A172 (cell line): ENCODE measurements at regions not wholly inside any gene's neighbourhood (a gene's known extent, or its start where the extent isn't known, plus 50 kb on each side); places are given as distances from the start of the nearest gene placed in this dataset.
"Not testable (repeated sequence)": the region's sequence is repeated elsewhere in the genome, so short reads cannot be mapped to it uniquely, and the experiment has no call there.

Experiments
- DNase-seq: peaks from one replicate; pipeline ENCODE4 v3.0.0-alpha.2; 2015; ENCODE audit warnings: low spot score

- DNase-seq, result no peak
These were observed 371.4 kb downstream of the KCNRG start for GRCh38 chr13:50386541-50387050.

DNA sequence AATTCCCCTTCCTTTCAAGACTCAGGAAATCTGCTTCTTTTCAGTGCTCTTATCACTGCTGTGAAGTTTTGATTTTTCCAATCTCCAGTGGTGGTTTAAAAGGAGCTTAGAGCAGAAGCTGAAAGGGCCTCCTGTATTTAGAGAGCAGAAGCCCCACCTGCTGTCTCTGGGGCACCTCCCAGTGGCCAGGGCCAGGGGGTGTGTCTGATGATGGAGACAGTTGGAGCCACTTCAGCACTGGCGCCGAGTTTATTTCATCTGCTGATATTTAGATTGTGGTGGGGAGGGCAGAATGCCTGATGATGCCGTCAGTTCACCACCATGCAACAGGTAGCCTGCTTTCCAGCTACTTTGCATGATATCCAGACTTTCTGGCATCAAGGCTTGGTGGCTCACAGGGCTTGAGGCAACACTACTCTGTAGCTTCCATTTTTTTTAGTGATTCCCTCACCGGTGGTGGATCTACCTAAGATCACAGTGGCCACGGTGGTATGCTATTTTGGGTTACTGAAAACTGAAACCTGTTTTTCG, 371.9 kb downstream of the KCNRG start:
- DNase-seq, result peak; percentile 56

DNA sequence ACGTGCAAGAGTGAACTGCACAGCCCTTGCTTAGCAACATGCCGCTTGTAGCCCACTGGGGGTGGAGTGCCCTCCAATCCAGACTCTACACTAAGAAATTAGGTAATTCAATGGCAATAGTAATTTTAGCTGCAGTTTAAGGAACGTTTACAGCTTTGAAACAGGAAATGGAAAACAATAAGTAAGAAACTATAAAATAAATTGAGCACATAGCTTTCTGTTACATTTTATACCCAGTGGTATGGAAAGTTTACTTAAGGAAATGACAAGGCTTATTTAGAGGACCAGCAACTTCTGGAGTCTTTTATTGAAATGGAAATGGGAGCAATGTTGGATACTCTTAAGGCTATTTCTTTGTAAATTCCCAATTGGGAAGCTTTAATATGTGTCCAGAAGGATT, 373.2 kb downstream of the KCNRG start:
- DNase-seq, result no peak

DNA sequence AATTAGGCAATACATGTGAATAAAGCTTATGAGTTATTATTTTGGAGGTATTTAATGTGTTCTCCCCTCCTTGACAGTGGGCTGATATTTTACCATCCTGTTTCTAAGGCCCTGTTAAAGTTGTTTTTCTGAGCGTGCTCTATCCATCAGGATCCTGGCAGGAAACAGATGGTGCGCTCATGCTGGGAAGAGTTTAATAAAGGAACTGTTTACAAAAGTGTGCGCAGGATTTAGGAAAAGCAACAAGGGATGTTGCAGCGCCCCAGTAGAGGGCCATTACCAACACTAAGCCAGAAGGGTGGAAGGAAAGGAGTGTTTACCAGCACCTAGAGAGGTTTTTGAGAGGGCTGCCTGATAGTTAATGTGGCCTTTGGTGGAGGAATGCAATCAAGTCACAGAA, 374.5 kb downstream of the KCNRG start:
- no peak for DNase-seq

DNA sequence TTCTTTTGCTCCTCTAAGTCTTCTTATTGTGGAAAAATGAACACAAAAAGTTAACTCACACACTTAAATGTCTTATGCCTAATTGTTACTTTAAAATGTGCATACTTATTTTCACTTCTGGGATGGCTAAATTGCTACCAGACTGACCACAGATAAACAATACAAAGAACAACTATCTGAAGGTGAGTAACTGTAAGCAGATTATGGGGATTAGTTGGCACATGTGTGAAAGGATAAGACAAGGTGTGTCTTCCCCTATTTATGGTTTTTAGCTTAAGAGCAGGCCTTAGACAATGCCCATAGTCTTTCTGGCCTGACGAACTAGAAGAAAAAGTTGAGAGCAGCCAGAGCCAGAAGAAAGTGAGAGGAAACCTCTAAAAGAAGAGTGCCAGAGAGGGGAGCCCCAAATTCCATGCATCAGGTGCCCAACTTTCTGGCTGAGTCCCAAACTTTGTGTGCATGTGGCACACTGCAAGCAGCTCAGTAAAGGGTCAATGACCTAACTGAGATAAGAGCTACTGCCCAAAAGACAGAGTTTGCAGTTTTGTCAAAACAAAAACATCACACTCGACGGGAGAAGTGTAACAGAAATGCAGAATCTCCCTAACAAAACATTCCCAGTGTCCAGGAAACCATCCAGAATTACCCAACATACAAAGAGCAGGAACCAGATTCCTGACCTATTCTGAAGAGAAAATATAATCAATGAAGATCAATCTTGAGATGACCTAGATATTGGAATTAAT, 375.4 kb downstream of the KCNRG start:
- DNase-seq, result no peak

DNA sequence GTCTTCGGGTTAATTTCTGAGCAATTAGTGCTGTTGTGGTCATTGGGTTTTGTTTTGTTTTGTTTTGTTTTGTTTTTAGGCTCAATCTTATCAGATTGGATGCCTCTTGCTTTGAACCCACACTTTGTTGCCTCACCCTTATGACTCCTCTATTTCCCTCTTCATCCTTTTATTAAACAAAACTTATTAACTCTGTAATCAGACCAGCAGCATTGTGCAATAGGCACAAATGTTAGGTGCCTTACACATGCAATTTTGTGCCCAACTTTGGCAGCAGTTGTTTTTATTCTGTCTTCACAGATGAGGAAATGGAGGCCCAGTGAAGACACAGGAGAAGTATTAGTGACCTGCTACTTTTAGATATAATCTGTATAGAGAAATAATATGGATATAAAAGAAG, 377.7 kb downstream of the KCNRG start:
- no peak for DNase-seq

GRCh38 chr13:50393628-50394027, 378.4 kb downstream of the KCNRG start:
- no peak for DNase-seq

GRCh38 chr13:50396001-50396400, 380.8 kb downstream of the KCNRG start:
- no peak for DNase-seq

GRCh38 chr13:50396618-50397017, 381.4 kb downstream of the KCNRG start:
- not testable (repeated sequence) for DNase-seq

- no peak for DNase-seq
These were observed 384.9 kb downstream of the KCNRG start for GRCh38 chr13:50400035-50400726.

DNA sequence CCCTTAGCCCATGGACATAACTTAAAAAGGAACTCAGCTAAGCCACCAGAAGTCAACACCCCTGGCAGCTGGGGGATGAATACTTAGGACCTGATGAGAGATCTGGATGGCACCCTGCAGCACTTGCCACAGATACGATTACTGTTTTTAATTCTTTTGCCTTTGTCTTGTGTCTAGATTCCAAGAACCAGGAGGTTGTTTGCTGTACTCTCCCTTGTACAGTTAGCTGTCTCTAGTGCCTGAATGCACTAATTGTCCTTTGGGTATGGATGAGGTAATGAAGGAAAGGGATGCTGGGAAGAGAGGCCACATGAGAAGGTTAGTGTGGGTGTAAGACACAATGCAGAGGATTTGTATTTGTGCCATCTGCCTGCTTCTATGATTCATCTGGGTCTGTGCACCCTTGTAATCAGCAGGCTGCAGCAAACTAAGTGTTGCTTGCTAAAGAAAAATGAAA, 385.8 kb downstream of the KCNRG start:
- DNase-seq, result peak; percentile 64

- no peak for DNase-seq
These were observed 386.6 kb downstream of the KCNRG start for GRCh38 chr13:50401721-50402465.

- no peak for DNase-seq
These were observed 388.1 kb downstream of the KCNRG start for GRCh38 chr13:50403311-50403710.

DNA sequence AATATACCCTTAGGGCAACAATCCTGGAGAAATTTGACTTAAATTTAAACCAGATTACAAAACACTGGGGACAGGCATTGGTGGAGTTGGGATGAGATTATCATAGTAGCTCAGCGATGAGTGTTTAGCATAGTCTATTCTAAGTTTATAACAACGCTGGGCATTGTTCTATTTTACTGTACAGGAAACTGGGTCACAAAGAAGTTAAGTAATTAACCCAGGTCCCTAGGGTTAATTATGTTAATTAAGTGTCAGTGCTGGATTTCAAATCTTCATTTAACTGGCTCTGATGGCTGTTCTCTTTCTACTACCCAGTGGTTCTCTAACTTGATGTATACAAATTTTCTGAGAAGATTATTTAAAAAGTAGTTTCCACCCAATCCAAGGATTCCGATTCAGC, 388.9 kb downstream of the KCNRG start:
- DNase-seq, result no peak

DNA sequence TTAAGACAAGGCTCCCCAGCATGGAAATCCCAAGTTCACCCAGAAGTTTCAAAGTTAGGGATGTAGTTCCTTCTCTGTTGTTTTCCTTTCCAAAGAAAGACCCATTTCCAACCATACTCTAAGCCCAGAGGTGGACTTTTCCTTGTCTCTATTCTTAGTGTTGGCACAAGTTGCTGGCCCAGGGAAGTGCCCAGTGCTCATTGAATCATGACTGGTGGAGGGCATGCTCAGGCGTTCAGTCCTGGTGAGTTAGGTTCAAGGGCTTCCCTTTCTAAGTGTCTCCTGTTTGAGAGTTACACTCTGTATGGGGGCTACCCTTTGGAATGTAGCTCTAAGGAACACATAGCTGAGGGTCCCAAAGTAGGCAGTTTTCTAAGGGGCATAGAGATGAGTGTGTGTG, 389.5 kb downstream of the KCNRG start:
- no peak for DNase-seq

- DNase-seq, result no peak
These were observed 391.6 kb downstream of the KCNRG start for GRCh38 chr13:50406831-50407230.

GRCh38 chr13:50408068-50408467, 392.8 kb downstream of the KCNRG start:
- DNase-seq, result no peak

DNA sequence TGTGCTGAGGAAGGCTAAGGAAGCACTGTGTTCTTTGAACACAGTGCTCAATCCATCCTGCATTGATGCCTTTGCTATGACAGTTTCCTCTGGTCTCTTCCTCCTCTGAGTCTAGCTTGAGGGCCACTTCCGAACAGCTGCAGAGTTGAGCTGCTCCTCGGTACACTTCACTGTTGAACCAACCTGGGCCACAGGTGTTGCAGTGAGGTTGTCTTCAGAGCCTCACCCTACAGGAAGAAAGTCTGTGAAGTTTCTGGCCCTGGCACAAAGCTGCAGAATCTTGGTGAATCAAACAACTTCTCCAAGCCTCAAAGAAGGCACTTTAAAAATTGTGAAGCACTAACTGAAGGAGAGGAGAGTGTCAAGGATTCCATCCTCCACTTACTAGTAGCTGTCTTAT, 394.0 kb downstream of the KCNRG start:
- DNase-seq, result no peak

- peak; percentile 88 for DNase-seq
These were observed 395.9 kb downstream of the KCNRG start for GRCh38 chr13:50410921-50411746.

DNA sequence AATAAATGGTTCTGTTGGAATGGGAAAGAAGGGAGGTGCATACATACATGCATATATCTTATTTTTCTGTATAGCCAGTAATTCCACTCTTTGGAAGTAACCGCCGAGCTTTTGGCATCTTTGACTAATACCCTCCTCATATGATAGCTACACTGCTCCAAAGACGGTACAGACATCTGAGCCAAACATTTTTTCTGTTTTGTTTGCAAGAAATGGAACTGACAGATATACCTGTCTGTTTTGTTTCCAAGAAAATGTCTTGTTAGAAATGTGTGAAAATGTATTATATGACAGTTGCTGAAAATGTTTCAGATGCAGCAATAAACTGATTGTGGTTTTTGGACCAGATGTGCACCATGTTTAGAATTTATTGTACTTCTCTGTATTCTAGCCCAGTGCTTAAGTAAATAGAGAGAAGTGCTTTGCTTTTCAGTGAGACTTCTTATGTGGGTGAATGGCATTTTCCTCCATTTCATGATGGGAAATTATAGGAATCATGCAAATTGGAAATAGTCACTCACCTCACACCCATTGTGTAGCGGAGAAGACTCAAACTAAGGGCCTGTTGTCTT, 396.9 kb downstream of the KCNRG start:
- DNase-seq, result no peak

GRCh38 chr13:50414640-50415039, 399.4 kb downstream of the KCNRG start:
- DNase-seq, result no peak
